K562 (cell line): ENCODE measurements at regions not wholly inside any gene's neighbourhood (a gene's known extent, or its start where the extent isn't known, plus 50 kb on each side); places are given as distances from the start of the nearest gene placed in this dataset.

Source experiments
- ATAC-seq: fragments of 200-7000 bp; cut with Tn5 transposase; 3 replicates; pipeline ENCODE4 v1.9.1; 2020; ENCODE audit warnings: moderate library complexity
- BruUV-seq: library from RNA; stranded (reverse); fragments of 400-500 nt; replicated peaks from 2 replicates; lab custom pipeline; 2021; lab: Mats Ljungman, UMichigan
- CTCF ChIA-PET: fragments of 300-600 bp; formaldehyde crosslinking; extraction: SDS; loops from one replicate; lab custom pipeline; 2021; ENCODE audit warnings: low intra/inter-chr PET ratio; lab: Yijun Ruan, JAX
- POLR2A ChIA-PET: fragments of 300-600, 350-650 bp; sonication (Branson Sonifier 250); formaldehyde crosslinking; extraction: SDS; loops from one replicate; lab custom pipeline; 2021; ENCODE audit warnings: antibody characterized with exemption, inconsistent platforms; lab: Yijun Ruan, JAX
- DNase-seq, 4 experiments: peaks; one replicate each; pipeline versions ENCODE4 v3.0.0 to v3.0.0-alpha.2; 2011 to 2018; ENCODE audit warnings: low spot score in 3 of 4, mixed read lengths in 3 of 4; ENCODE audit errors: extremely low read depth in 1 of 4
- FAIRE-seq: peaks from 2 replicates; lab custom pipeline; 2011; peaks lifted over from hg19 to GRCh38; lab: Jason Lieb, UNC
- H2AFZ ChIP-seq: 2 replicates; pipeline ENCODE4 v1.6.0; 2011; ENCODE audit warnings: low read depth, low read length, control low read depth, inconsistent platforms
- H3K27ac ChIP-seq: fragments of 200-600 bp; 3 replicates; pipeline ENCODE4 v1.8.0; 2011; ENCODE audit warnings: low read depth, mild to moderate bottlenecking, control low read depth, inconsistent platforms, low read length, moderate library complexity, mixed read lengths; ENCODE audit errors: extremely low read depth
- H3K27me3 ChIP-seq, 2 experiments: fragments of 300-600 bp in 1 of 2; 2 replicates in 1 of 2; 3 replicates in 1 of 2; pipeline versions ENCODE4 v1.6.0 to v1.8.0; 2011; ENCODE audit warnings: inconsistent platforms in 2 of 2, low read length in 2 of 2, mild to moderate bottlenecking in 1 of 2, mixed read lengths in 1 of 2, moderate library complexity in 1 of 2; ENCODE audit not compliant: control insufficient read depth in 2 of 2, insufficient read depth in 2 of 2
- H3K36me3 ChIP-seq: fragments of 300-600 bp; 3 replicates; pipeline ENCODE4 v1.8.0; 2011; ENCODE audit warnings: mild to moderate bottlenecking, low read length, inconsistent platforms; ENCODE audit not compliant: control insufficient read depth, insufficient read depth
- H3K4me1 ChIP-seq, 2 experiments: fragments of 200-600 bp in 1 of 2; replicated peaks in 1 of 2; 2 replicates in 1 of 2; 3 replicates in 1 of 2; pipeline versions ENCODE4 v1.5.1 to v1.8.0; 2011; ENCODE audit warnings: inconsistent platforms in 2 of 2, low read length in 2 of 2, mild to moderate bottlenecking in 1 of 2, mixed read lengths in 1 of 2, moderate library complexity in 1 of 2; ENCODE audit not compliant: control insufficient read depth in 2 of 2, insufficient read depth in 2 of 2
- H3K4me2 ChIP-seq: 2 replicates; pipeline ENCODE4 v1.6.1; 2011; ENCODE audit warnings: low read length, control low read depth, inconsistent platforms, mixed read lengths; ENCODE audit not compliant: insufficient read depth
- H3K4me3 ChIP-seq: fragments of 200-600 bp; sonication (generic), shearing (Covaris generic); 2 replicates; pipeline ENCODE4 v1.5.1; 2016; ENCODE audit warnings: control low read depth, inconsistent platforms
- H3K79me2 ChIP-seq: fragments of 200-600 bp; 3 replicates; pipeline ENCODE4 v1.8.0; 2011; ENCODE audit warnings: low read length, inconsistent platforms; ENCODE audit not compliant: control insufficient read depth, insufficient read depth
- H3K9ac ChIP-seq, 2 experiments: 2 replicates each; pipeline versions ENCODE4 v1.6.0 to v1.6.1; 2011; ENCODE audit warnings: low read depth in 2 of 2, low read length in 2 of 2, control low read depth in 1 of 2, inconsistent platforms in 1 of 2, mild to moderate bottlenecking in 1 of 2, mixed read lengths in 1 of 2; ENCODE audit not compliant: insufficient read depth in 1 of 2
- H3K9me1 ChIP-seq: one replicate; pipeline ENCODE4 v1.6.0; 2011; ENCODE audit warnings: inconsistent platforms, mild to moderate bottlenecking, low read length, moderate library complexity; ENCODE audit not compliant: control insufficient read depth, insufficient read depth
- H3K9me3 ChIP-seq: replicated peaks from 2 replicates; pipeline ENCODE4 v1.5.1; 2011; ENCODE audit warnings: low read depth, low read length, inconsistent platforms; ENCODE audit not compliant: control insufficient read depth, insufficient read depth
- H4K20me1 ChIP-seq: replicated peaks from 2 replicates; pipeline ENCODE4 v1.6.1; 2011; ENCODE audit warnings: low read length, inconsistent platforms, mixed read lengths; ENCODE audit not compliant: control insufficient read depth, insufficient read depth
- ATF6 ChIP-seq: sonication (generic); formaldehyde crosslinking; IDR thresholded peaks from 2 replicates; pipeline ENCODE4 v1.4.0; 2020; ENCODE audit warnings: mild to moderate bottlenecking, missing genetic modification reagents
- BMI1 ChIP-seq: fragments of 150-350 bp; IDR thresholded peaks from 2 replicates; pipeline ENCODE4 v1.6.1; 2014; ENCODE audit warnings: low read length
- E2F6 ChIP-seq, 2 experiments: IDR thresholded peaks; 2 replicates each; pipeline ENCODE4 v1.6.1; 2011; ENCODE audit warnings: borderline replicate concordance in 1 of 2, control low read depth in 1 of 2, low read depth in 1 of 2, low read length in 1 of 2, mild to moderate bottlenecking in 1 of 2, mixed read lengths in 1 of 2, moderate library complexity in 1 of 2; ENCODE audit not compliant: insufficient read depth in 1 of 2, insufficient read length in 1 of 2, poor library complexity in 1 of 2, severe bottlenecking in 1 of 2; ENCODE audit errors: extremely low read depth in 1 of 2
- GTF2E2 ChIP-seq: fragments of 200-800 bp; sonication (Bioruptor generic); IDR thresholded peaks from 2 replicates; pipeline ENCODE4 v1.6.1; 2016; ENCODE audit warnings: missing genetic modification characterization, missing compliant biosample characterization
- HMG20A ChIP-seq: fragments of 450-650 bp; formaldehyde crosslinking; conservative IDR thresholded peaks from 2 replicates; pipeline ENCODE4 v1.4.0; 2020; ENCODE audit warnings: mild to moderate bottlenecking, mixed read lengths
- MTA3 ChIP-seq: fragments of 450-650 bp; formaldehyde crosslinking; IDR thresholded peaks from 2 replicates; pipeline ENCODE4 v1.6.1; 2017; ENCODE audit warnings: mild to moderate bottlenecking, borderline replicate concordance
- SMARCE1 ChIP-seq: fragments of 450-650 bp; IDR thresholded peaks from 2 replicates; pipeline ENCODE4 v1.7.1; 2016; ENCODE audit warnings: mild to moderate bottlenecking
- SNRNP70 ChIP-seq: fragments of 200-400 bp; formaldehyde crosslinking; optimal IDR thresholded peaks from 2 replicates; pipeline ENCODE3; 2017; ENCODE audit warnings: low read depth, low read length
- SRSF9 ChIP-seq: fragments of 200-400 bp; formaldehyde crosslinking; IDR thresholded peaks from 2 replicates; pipeline ENCODE4 v1.6.1; 2017; ENCODE audit warnings: low read depth, low read length, borderline replicate concordance
- STAG1 ChIP-seq: sonication (generic); formaldehyde crosslinking; IDR thresholded peaks from 2 replicates; pipeline ENCODE4 v1.5.0; 2020; ENCODE audit warnings: missing genetic modification reagents, borderline replicate concordance
- ZBTB5 ChIP-seq: fragments of 450-650 bp; IDR thresholded peaks from 2 replicates; pipeline ENCODE4 v1.6.1; 2017; ENCODE audit warnings: antibody characterized with exemption
- ZMIZ1 ChIP-seq, 2 experiments: fragments of 150-350 bp in 1 of 2; IDR thresholded peaks; 2 replicates each; pipeline ENCODE4 v1.6.1; 2012 to 2016; ENCODE audit warnings: low read depth in 2 of 2, low read length in 2 of 2, mild to moderate bottlenecking in 1 of 2, moderate library complexity in 1 of 2
- ZNF586 ChIP-seq: fragments of 450-650 bp; formaldehyde crosslinking; conservative IDR thresholded peaks from 2 replicates; pipeline ENCODE4 v1.4.0; 2020; ENCODE audit warnings: mild to moderate bottlenecking, moderate library complexity
- WGBS: fragments of 100-300 bp; shearing (Covaris generic); methylation state at CpG from one replicate; pipeline ENCODE4 v1.1.6; 2016; ENCODE audit warnings: low coverage, mixed read lengths; ENCODE audit not compliant: insufficient coverage; ENCODE audit errors: missing lambda C conversion rate; 5-methylcytosine and 5-hydroxymethylcytosine counted together
- in situ Hi-C: fragments of 300-500 bp; cut with MboI; formaldehyde crosslinking; loops from 4 replicates; pipeline ENCODE4 v1.15.0; 2018; ENCODE audit warnings: inconsistent platforms, mixed read lengths
- intact Hi-C: fragments of 100-400 bp; cut with micrococcal nuclease; formaldehyde crosslinking; loops from 2 replicates; pipeline ENCODE4 v1.14.2; 2022

GRCh38 chr6:105787747-105788146 is 298.4 kb upstream of the PRDM1 start:
- intact Hi-C loops, result no loop called here
- 41% methylated on average over 5 of the region's 5 CpGs for WGBS
- no peaks in the 10 kb centered on the region for H4K20me1 ChIP-seq
- no peaks in the 10 kb centered on the region for H3K9me3 ChIP-seq
- no peak for FAIRE-seq
- H3K9ac ChIP-seq, result no peak overlapping the region
- no peak overlapping the region for H3K27ac ChIP-seq
- no peaks in the 10 kb centered on the region for H3K9me1 ChIP-seq
- no peaks in the 10 kb centered on the region for H3K79me2 ChIP-seq
- in situ Hi-C loops, result no loop called here
- POLR2A ChIA-PET, result interaction anchor here (1.1 kb wide), 1 partner anchor 11 kb away, joined by 3 read pairs; no protein-coding TSS in a partner anchor
- no peak for DNase-seq
- CTCF ChIA-PET, result no interaction called here
- H2AFZ ChIP-seq, result no peak overlapping the region
- H3K4me1 ChIP-seq, result no peaks in the 10 kb centered on the region; a peak in 1 of 5 replicates
- H3K27me3 ChIP-seq, result no peaks in the 10 kb centered on the region; a peak in 1 of 5 replicates
- no peak for ATAC-seq
- no peak overlapping the region for H3K4me2 ChIP-seq
- no peak overlapping the region for H3K4me3 ChIP-seq
- no TSS peak for BruUV-seq
- no peaks in the 10 kb centered on the region for H3K36me3 ChIP-seq
- TF ChIP-seq GTF2E2 (tag) (no peak), SMARCE1 (no peak), STAG1 (CRISPR knock-in tag) (no peak), E2F6 (IDR thresholded peaks at IDR 0.05; ENCODE audit: borderline replicate concordance in 1 of 2, extremely low read depth in 1 of 2, insufficient read depth in 1 of 2, insufficient read length in 1 of 2, low read depth in 1 of 2, low read length in 1 of 2, poor library complexity in 1 of 2, severe bottlenecking in 1 of 2) (peak in 1 of 2 experiments; percentile 32), ATF6 (CRISPR knock-in tag) (no peak), ZNF586 (no peak), SRSF9 (no peak), ZMIZ1 (IDR thresholded peaks at IDR 0.05; ENCODE audit: low read depth in 2 of 2, low read length in 2 of 2) (no peak), BMI1 (no peak), ZBTB5 (no peak), MTA3 (no peak), HMG20A (CRISPR knock-in tag) (no peak), SNRNP70 (no peak)
